GM12872 (cell line): ENCODE measurements at regions not wholly inside any gene's neighbourhood (a gene's known extent, or its start where the extent isn't known, plus 50 kb on each side); places are given as distances from the start of the nearest gene placed in this dataset.

ENCODE experiments used
- TF ChIP-seq, protein P1 (sequence below): IDR thresholded peaks from 3 replicates; pipeline ENCODE4 v1.5.1; 2011; ENCODE audit warnings: low read depth, mild to moderate bottlenecking, low read length, moderate library complexity; ENCODE audit not compliant: insufficient read depth

GRCh38 chr4:175951794-175952193 is 113.8 kb upstream of the WDR17 start:
- TF ChIP-seq, protein P1, sequence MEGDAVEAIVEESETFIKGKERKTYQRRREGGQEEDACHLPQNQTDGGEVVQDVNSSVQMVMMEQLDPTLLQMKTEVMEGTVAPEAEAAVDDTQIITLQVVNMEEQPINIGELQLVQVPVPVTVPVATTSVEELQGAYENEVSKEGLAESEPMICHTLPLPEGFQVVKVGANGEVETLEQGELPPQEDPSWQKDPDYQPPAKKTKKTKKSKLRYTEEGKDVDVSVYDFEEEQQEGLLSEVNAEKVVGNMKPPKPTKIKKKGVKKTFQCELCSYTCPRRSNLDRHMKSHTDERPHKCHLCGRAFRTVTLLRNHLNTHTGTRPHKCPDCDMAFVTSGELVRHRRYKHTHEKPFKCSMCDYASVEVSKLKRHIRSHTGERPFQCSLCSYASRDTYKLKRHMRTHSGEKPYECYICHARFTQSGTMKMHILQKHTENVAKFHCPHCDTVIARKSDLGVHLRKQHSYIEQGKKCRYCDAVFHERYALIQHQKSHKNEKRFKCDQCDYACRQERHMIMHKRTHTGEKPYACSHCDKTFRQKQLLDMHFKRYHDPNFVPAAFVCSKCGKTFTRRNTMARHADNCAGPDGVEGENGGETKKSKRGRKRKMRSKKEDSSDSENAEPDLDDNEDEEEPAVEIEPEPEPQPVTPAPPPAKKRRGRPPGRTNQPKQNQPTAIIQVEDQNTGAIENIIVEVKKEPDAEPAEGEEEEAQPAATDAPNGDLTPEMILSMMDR = no peak

GRCh38 chr4:175953116-175953515 is 112.5 kb upstream of the WDR17 start:
- TF ChIP-seq, protein P1 = no peak

DNA sequence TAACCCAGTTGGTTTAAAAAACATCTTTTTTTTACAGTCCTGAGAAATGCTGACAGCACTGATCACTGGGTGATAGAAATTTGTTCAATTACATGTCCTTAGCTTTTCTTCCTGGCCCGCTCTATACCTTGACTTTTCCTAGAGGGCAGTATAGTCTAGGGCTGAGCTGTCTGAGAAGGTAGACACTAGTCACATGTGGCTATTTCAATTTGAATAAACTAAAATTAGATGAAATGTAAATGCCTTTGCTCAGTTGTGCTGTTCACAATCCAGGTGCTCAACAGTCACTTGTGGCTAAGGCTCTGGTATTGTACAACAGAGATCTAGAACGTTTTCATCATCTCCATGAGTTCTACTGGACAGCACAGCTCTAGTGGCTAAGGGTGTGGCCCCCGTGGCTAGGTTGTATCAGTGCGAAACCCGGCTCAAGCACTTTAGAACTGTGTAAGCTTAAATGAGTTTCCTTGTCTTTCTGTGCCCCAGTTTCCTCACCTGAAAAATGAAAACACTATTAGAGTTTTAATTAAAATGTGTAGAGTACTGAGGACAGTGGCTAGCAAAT is 111.6 kb upstream of the WDR17 start:
- TF ChIP-seq, protein P1 = peak; percentile 45

- TF ChIP-seq, protein P1 = no peak
Observed at GRCh38 chr4:175954685-175955084, 111.0 kb upstream of the WDR17 start.

DNA sequence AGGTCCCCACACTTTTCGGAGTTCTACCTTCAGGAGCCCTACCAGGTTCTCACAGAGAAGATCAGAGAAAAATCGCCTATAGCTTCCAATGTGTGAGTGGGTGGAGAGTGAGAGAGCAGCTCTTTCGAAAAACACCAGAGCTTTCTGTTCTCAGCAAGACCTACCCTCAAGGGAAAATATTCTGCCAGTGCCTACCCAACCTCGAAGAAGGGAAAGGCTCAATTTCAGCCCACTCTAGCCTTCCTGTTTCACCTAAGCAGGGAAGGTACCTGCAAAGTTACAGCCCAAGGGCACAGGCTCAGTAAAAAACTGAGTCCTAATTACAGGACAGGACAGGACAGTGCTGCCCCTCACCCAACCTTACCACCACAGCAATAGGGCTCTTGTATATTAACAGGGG is 104.0 kb upstream of the WDR17 start:
- TF ChIP-seq, protein P1 = no peak

DNA sequence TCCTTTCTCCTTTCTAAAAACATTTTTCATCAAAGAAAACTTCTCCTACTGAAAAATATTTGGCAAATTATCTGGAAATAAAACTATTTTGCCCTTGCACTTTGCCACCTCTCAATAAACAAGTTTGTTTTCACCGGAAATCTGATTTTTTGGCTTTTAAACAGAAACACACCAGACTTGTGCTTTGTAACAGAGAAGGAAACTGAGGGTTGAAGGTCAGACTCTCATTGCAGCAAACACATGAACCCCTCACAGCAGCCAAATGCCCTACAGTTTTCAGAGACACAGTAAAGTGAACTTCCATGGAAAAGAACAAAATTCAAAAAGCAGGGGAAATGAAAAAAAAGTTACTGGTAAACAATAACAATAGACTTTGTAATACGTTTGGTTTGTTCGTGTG is 95.6 kb upstream of the WDR17 start:
- TF ChIP-seq, protein P1 = no peak

DNA sequence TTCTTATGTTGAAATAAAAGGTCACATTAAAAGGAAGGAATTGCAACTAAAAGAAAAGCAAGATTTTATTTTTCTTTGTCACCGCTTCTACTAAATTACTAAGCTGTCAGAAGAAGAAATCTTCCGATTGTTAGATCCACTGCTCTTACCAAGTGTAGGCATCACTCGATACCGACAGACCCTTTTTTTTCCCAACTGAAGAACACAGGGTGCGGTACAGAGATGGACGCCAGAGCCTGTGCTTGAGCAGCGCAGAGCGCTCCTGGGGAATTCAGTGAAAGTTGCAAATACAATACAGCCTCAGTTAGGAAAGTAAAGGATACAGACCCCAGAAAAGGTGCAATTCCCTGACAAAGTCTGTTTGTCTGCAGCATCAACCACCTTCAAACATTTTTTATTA is 94.9 kb upstream of the WDR17 start:
- TF ChIP-seq, protein P1 = no peak
